ENCODE measurements at regions not wholly inside any gene's neighbourhood (a gene's known extent, or its start where the extent isn't known, plus 50 kb on each side); places are given as distances from the start of the nearest gene placed in this dataset.

DNA sequence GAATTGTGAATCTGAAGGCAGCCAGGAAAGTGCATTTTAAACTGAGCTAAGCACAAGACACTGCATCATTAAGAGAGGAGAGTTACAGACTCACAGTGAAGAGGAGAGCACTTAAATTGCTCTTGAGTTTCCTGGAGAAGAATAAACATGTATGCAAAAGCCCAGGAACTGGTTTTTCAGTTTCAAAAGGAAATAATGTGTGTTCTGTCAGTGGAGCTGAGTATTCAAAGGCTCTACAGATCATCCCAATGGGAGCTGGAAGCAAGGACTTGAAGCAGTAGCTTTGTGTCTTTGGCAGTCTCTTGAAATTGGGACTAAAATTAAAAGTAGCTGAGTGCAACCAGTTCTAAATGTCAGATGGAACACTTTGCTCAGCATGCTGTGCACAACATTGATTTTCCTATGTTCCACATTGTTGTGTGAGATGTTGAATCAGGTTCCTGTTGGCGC is 147.5 kb upstream of the ANK2 start:
- no peaks in the 10 kb centered on the region for H3K4me1 Mint-ChIP-seq (ENCODE audit: low read depth)
- H3K36me3 Mint-ChIP-seq (ENCODE audit: insufficient read depth): no peaks in the 10 kb centered on the region
- H3K9me3 Mint-ChIP-seq: no peaks in the 10 kb centered on the region
- no peak for DNase-seq
- H3K27me3 Mint-ChIP-seq (ENCODE audit: low read depth): peaks cover 11% of the 10 kb centered on the region
- ATAC-seq: no peak
- no peak overlapping the region for H3K4me3 Mint-ChIP-seq

DNA sequence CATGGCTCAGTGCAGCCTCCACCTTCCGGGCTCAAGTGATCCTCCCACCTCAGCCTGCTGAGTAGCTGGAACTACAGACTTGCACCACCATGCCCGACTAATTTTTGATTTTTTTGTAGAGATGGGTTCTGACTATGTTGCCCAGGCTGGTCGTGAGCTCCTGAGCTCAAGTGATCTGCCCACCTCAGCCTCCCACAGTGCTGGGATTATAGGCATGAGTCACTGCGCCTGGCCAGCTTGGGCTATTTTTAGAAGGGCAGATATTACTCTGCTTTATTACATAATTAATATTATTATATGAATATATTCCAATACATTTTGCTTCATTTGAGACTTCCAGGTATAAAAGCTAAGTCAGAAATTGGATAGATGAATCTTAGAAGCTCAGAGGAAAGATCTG is 143.7 kb upstream of the ANK2 start:
- Mint-ChIP-seq H3K27me3 (ENCODE audit: low read depth) (peaks cover 11% of the 10 kb centered on the region), H3K4me3 (no peak overlapping the region), H3K4me1 (ENCODE audit: low read depth) (peaks cover 4% of the 10 kb centered on the region), H3K9me3 (no peaks in the 10 kb centered on the region), H3K36me3 (ENCODE audit: insufficient read depth) (no peaks in the 10 kb centered on the region)
- DNase-seq (no peak), ATAC-seq (no peak)

DNA sequence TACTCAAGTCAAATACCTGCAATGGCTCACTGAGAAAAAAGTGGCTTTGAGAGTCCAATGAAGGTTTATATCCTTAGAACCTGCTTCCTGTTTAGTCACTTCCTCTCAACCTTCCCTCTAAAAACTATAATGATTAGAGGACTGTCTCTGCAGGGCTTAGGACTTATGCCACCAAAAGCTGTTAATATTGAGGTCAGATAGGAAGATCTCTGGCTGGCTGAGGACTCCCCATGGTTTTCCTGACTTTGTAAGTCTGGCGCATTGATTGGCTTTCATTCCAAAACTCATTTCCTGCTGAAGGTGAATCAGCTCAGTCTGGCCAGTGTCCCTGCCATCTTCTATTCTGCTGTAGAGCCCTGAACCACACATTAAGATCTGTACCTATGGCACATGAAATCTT is 140.9 kb upstream of the ANK2 start:
- no peak for DNase-seq
- Mint-ChIP-seq H3K36me3 (ENCODE audit: insufficient read depth) (no peaks in the 10 kb centered on the region), H3K4me1 (ENCODE audit: low read depth) (peaks cover 4% of the 10 kb centered on the region), H3K27me3 (ENCODE audit: low read depth) (peaks cover 14% of the 10 kb centered on the region), H3K9me3 (no peaks in the 10 kb centered on the region), H3K4me3 (no peak overlapping the region)
- no peak for ATAC-seq

DNA sequence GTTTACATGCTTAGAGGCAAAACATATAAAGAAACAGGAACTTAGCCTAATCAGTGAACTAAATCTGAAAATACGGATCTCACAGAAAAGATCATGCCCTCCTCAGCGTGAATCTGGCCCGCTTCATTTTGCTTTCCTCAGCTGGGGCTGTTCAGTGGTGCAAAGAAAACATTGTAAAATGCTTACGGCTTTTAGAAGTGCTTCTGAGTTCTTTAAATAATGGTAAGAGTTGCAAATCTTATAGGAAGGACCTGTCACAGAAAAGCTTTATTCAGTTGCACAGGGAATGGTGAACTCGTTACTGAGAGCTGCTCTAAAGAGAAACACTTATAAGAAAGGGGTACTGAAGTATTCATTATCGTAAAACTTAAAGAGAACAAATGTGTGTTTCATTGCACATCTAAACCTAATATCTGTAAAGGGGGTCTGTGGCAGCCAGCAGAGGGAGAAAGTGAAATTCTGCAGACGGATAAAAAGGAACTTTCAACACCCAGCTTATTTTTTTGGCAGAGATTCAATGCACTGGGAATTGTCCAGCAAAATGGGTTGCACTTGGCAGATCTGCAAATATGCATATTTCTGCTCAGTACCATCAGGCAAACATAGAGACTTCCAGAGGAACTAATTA is 139.2 kb upstream of the ANK2 start:
- DNase-seq (no peak), ATAC-seq (no peak)
- Mint-ChIP-seq H3K4me1 (ENCODE audit: low read depth) (peaks cover 4% of the 10 kb centered on the region), H3K36me3 (ENCODE audit: insufficient read depth) (no peaks in the 10 kb centered on the region), H3K4me3 (no peak overlapping the region), H3K27me3 (ENCODE audit: low read depth) (peaks cover 14% of the 10 kb centered on the region), H3K9me3 (no peaks in the 10 kb centered on the region)

DNA sequence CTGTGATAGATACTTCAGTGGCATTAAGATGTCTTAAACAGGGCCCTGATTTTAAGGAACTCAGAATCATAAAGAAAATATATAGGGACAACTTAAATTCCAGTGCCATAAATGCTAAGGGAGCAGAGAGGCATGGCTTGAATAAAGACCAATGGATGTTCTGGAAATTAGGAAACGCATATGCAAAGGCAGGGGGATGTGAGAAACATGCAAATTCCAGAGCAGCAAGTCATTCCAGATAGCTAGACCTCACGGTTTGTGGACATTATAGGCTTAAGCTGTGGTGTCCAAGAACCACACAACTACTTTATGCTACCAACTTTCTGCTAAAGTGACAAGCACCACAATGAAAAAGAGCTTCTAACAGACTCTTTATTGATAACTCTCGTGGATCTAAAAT is 132.6 kb upstream of the ANK2 start:
- no peaks in the 10 kb centered on the region for H3K9me3 Mint-ChIP-seq
- no peak overlapping the region for H3K4me3 Mint-ChIP-seq
- H3K4me1 Mint-ChIP-seq (ENCODE audit: low read depth): no peaks in the 10 kb centered on the region
- ATAC-seq (no peak), DNase-seq (no peak)
- H3K27me3 Mint-ChIP-seq (ENCODE audit: low read depth): peaks cover under 1% of the 10 kb centered on the region
- no peaks in the 10 kb centered on the region for H3K36me3 Mint-ChIP-seq (ENCODE audit: insufficient read depth)

DNA sequence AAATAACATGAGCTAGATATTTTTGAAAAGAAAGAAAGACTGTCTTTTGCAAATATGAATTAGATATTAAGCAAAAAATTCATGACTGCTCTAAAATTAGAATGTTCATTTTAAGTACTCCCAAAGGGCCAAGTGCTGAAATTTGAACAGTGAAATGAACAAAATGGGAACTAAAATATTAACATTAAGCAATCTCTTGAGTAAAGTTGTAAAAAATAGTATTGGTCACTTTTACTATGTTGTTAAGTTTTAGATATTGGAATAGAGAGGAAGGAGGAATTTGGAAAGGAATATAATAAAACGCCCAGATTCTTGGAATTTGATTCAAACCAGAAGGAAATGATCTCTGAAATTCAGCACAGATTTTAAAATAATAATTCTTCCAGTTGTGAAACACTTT is 125.9 kb upstream of the ANK2 start:
- Mint-ChIP-seq H3K9me3 (no peaks in the 10 kb centered on the region), H3K36me3 (ENCODE audit: insufficient read depth) (no peaks in the 10 kb centered on the region), H3K4me1 (ENCODE audit: low read depth) (no peaks in the 10 kb centered on the region), H3K27me3 (ENCODE audit: low read depth) (no peaks in the 10 kb centered on the region), H3K4me3 (no peak overlapping the region)
- DNase-seq: no peak
- ATAC-seq: no peak

DNA sequence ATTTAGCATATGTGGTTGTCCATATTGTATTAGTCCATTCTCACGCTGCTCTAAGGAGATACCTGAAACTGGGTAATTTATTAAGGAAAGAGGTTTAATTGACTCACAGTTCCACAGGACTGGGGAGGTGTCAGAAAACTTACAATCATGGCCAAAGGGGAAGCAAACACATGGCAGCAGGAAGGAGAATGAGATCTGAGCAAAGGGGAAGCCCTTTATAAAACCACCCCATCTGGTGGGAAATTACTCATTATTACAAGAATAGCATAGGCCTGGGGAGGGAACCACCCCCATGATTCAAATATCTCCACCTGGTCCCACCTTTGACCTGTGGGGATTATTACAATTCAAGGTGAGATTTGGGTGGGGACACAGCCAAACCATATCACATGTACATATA is 122.6 kb upstream of the ANK2 start:
- no peak for ATAC-seq
- no peaks in the 10 kb centered on the region for H3K4me1 Mint-ChIP-seq (ENCODE audit: low read depth)

DNA sequence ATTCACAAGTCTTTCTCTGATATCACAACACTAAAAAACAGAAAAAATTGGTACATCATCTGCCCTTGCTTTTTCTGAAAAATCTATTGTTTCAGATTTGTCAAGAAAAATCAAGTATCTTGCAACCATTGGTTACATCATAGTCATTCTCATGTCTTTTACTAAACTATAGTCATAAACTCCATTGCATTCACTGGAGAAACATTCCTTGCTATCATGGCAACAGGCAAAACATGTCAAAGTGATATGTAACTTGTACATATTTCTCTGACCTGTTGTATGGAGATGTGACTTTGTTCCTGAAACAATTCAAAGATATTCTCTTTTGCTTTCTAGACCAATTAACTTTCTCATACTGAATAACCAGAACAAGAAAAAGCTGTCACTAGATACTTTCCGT is 121.9 kb upstream of the ANK2 start:
- no peak for DNase-seq
- H3K4me1 Mint-ChIP-seq (ENCODE audit: low read depth): no peaks in the 10 kb centered on the region
- no peaks in the 10 kb centered on the region for H3K36me3 Mint-ChIP-seq (ENCODE audit: insufficient read depth)
- no peak overlapping the region for H3K4me3 Mint-ChIP-seq
- no peaks in the 10 kb centered on the region for H3K9me3 Mint-ChIP-seq
- ATAC-seq: no peak
- H3K27me3 Mint-ChIP-seq (ENCODE audit: low read depth): peaks cover 3% of the 10 kb centered on the region

More for the DNA sequence above, 122.6 kb upstream of the ANK2 start:
- no peak overlapping the region for H3K4me3 Mint-ChIP-seq
- H3K9me3 Mint-ChIP-seq: no peaks in the 10 kb centered on the region
- peaks cover 3% of the 10 kb centered on the region for H3K27me3 Mint-ChIP-seq (ENCODE audit: low read depth)
- no peaks in the 10 kb centered on the region for H3K36me3 Mint-ChIP-seq (ENCODE audit: insufficient read depth)
- no peak for DNase-seq

DNA sequence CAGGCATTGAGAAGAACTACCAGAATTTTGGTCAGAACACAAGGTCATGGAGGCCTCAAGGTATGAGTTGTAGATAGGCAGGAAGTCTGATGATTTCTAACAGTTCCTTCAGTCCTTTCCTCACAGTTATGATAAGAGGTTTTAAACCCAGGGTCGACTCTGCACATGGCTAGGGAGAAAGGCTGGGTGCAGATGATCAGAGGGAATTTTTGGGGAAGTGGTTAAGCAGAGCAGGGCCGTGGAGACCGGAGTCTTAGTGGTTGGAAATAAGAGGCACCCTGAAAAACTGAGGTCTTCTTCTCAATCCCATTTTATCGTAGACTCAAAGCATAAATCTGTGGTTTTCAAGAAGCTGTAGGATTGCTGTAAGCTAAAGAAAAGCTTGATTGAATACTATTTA is 118.5 kb upstream of the ANK2 start:
- DNase-seq (no peak), ATAC-seq (no peak)
- Mint-ChIP-seq H3K9me3 (no peaks in the 10 kb centered on the region), H3K4me1 (ENCODE audit: low read depth) (no peaks in the 10 kb centered on the region), H3K27me3 (ENCODE audit: low read depth) (peaks cover 3% of the 10 kb centered on the region), H3K36me3 (ENCODE audit: insufficient read depth) (no peaks in the 10 kb centered on the region), H3K4me3 (no peak overlapping the region)

DNA sequence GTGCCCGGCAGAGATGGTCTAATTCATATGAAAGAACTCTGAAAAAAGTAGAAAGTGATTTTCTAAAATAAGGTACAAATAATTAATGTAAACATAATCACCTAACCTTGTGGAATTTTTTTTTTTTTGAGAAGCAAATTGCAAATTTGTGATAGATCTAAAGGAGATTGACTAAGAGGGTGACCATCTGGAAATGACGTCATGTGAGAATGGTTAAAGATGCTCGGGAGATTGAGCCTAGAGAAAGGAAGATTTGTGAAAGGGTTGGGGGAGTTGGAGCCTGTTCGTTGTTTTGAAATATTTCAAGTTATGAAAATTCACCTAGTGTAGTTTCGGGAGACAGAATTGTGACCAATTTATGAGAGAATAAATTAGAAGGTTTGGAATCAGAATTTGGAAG is 115.7 kb upstream of the ANK2 start:
- H3K27me3 Mint-ChIP-seq (ENCODE audit: low read depth): peaks cover 3% of the 10 kb centered on the region
- H3K36me3 Mint-ChIP-seq (ENCODE audit: insufficient read depth): no peaks in the 10 kb centered on the region
- DNase-seq: no peak
- no peaks in the 10 kb centered on the region for H3K4me1 Mint-ChIP-seq (ENCODE audit: low read depth)
- ATAC-seq: no peak
- H3K9me3 Mint-ChIP-seq: no peaks in the 10 kb centered on the region
- no peak overlapping the region for H3K4me3 Mint-ChIP-seq

DNA sequence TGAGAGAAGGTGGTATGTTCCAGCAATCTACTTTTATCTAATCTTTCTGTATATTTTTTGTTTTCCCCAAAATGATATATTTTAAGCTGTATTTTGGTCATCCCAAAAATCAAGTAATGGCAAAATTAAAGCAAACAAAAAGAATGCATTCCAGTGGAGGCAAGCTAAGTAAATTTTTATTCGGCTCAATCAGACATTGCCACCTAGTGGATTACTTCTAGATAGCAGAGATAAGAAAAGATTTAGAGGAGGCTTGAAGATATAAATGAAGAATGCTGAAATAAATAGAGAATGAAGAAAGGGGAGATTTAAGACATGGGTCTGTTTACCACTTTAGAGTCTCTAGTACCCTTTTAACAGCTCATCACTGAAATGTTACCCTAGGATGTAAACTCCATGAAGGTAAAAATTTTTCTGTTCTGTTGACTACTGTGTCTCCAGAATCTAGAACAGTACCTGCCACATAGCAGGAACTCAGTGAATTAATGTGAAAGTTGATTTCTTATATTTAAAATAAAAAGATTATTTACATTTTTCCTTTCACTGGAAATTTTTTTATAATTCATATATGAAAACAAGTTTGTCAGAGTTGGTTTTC is 110.9 kb upstream of the ANK2 start:
- Mint-ChIP-seq H3K4me3 (no peak overlapping the region), H3K27me3 (ENCODE audit: low read depth) (peaks cover 8% of the 10 kb centered on the region), H3K9me3 (no peaks in the 10 kb centered on the region), H3K4me1 (ENCODE audit: low read depth) (no peaks in the 10 kb centered on the region), H3K36me3 (ENCODE audit: insufficient read depth) (no peaks in the 10 kb centered on the region)
- DNase-seq: no peak
- ATAC-seq: no peak

DNA sequence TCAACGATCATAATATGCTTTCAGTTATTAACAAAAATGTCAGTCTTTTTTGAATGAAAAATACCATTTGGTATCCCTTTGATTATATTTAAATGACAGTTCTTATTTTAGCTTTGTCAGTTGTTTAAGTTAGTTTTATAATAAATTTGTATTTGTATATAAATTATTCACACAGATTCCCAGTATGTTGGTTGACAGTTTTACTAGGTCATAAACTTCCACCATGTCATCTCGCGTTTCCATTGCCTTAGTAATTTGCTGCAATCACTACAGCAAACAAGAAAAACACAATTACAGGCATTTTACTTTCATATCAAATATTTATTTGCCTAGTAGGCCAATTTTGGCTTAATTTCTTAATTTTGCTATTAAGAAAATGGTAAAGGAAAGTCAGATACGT is 109.6 kb upstream of the ANK2 start:
- Mint-ChIP-seq H3K9me3 (peaks cover 4% of the 10 kb centered on the region), H3K27me3 (ENCODE audit: low read depth) (peaks cover 12% of the 10 kb centered on the region), H3K4me3 (no peak overlapping the region), H3K36me3 (ENCODE audit: insufficient read depth) (no peaks in the 10 kb centered on the region), H3K4me1 (ENCODE audit: low read depth) (no peaks in the 10 kb centered on the region)
- ATAC-seq (no peak), DNase-seq (no peak)

DNA sequence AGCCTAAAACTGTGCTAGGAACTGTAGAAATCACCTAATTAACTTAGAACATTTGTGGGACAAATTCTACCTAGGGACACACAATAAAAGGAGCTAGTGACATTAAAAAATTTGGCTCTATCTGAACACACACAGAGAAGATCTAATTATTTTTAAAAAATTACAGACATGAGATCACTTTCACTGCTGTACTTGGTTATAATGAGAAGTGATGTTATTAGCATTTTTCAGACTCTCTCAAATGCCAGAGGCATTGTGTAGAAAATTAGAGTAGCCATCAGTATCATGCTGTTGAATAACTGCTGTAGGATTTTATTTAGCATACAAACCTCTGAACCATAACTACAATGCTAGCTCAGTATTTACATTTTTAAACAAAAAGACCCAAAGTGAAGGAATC is 109.1 kb upstream of the ANK2 start:
- ATAC-seq (no peak), DNase-seq (no peak)
- Mint-ChIP-seq H3K36me3 (ENCODE audit: insufficient read depth) (no peaks in the 10 kb centered on the region), H3K4me3 (no peak overlapping the region), H3K9me3 (peaks cover 4% of the 10 kb centered on the region), H3K27me3 (ENCODE audit: low read depth) (peaks cover 12% of the 10 kb centered on the region), H3K4me1 (ENCODE audit: low read depth) (no peaks in the 10 kb centered on the region)

DNA sequence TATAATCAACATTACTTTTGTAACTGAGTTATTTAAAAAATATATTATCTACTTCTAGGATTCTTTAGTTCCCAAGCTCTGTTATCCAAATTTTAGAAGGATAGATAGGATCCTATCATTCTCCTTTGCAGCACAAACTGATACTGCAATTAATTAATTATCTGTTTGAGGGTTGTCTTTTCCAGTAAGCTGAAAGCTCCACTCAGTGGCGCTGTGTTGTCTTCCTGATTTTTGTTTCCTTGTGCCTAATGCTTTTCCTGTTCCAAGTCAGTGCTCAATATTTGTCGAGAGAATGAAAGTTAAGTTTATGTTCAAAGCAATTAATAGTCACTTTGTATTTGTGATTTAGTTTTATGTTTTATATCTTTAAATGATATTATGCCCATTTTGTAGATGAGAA is 107.4 kb upstream of the ANK2 start:
- H3K4me1 Mint-ChIP-seq (ENCODE audit: low read depth): no peaks in the 10 kb centered on the region
- DNase-seq: no peak
- H3K27me3 Mint-ChIP-seq (ENCODE audit: low read depth): peaks cover 20% of the 10 kb centered on the region
- H3K36me3 Mint-ChIP-seq (ENCODE audit: insufficient read depth): no peaks in the 10 kb centered on the region
- no peak overlapping the region for H3K4me3 Mint-ChIP-seq
- ATAC-seq: no peak
- peaks cover 4% of the 10 kb centered on the region for H3K9me3 Mint-ChIP-seq

DNA sequence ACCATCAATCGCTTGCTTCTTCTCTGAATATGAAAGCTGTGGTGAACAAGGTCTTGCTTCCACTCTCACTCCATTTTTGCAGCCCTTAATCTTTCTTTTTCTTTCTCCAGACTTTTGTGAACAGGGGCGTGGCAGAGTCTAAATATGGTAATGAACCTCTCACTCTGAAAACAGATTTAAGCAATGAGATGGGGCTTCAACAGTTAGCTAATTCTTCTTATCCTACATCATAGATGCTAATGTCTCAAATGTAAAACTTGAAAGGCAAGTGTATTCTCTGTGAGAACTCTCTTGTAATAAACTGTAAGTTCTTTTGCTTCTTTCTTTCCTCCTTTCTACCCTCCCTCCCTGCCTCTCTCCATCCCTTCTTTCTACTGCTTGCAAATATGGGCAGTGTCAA is 106.5 kb upstream of the ANK2 start:
- H3K9me3 Mint-ChIP-seq: peaks cover 4% of the 10 kb centered on the region
- peaks cover 20% of the 10 kb centered on the region for H3K27me3 Mint-ChIP-seq (ENCODE audit: low read depth)
- ATAC-seq (no peak), DNase-seq (no peak)
- no peaks in the 10 kb centered on the region for H3K4me1 Mint-ChIP-seq (ENCODE audit: low read depth)
- no peak overlapping the region for H3K4me3 Mint-ChIP-seq
- no peaks in the 10 kb centered on the region for H3K36me3 Mint-ChIP-seq (ENCODE audit: insufficient read depth)
